Skeletal muscle cell (primary cell): ENCODE measurements at regions not wholly inside any gene's neighbourhood (a gene's known extent, or its start where the extent isn't known, plus 50 kb on each side); places are given as distances from the start of the nearest gene placed in this dataset.
"Not testable (repeated sequence)": the region's sequence is repeated elsewhere in the genome, so short reads cannot be mapped to it uniquely, and the experiment has no call there.

Source experiments
- DNase-seq: peaks from one replicate; pipeline ENCODE4 v3.0.0-alpha.2; 2010; ENCODE audit warnings: low read depth
- H3K4me3 ChIP-seq: 2 replicates; pipeline ENCODE4 v1.5.1; 2011; ENCODE audit warnings: low read depth, mild to moderate bottlenecking, control low read depth, low read length, moderate library complexity

- DNase-seq, H3K4me3 ChIP-seq: not testable (repeated sequence)
Measured at GRCh38 chr9:40097992-40098391, 742.5 kb downstream of the SPATA31A1 start.

- DNase-seq: peak; percentile 4
- peak overlapping the region; percentile 49 for H3K4me3 ChIP-seq
Measured at GRCh38 chr9:40106003-40106782, 750.7 kb downstream of the SPATA31A1 start.

- peak overlapping the region; percentile 23 for H3K4me3 ChIP-seq
- not testable (repeated sequence) for DNase-seq
Measured at GRCh38 chr9:40106783-40107248, 751.3 kb downstream of the SPATA31A1 start.

GRCh38 chr9:40107251-40107650 lies 751.8 kb downstream of the SPATA31A1 start:
- not testable (repeated sequence) for H3K4me3 ChIP-seq, DNase-seq

GRCh38 chr9:40108465-40108864 lies 753.0 kb downstream of the SPATA31A1 start:
- DNase-seq: not testable (repeated sequence)

GRCh38 chr9:40110751-40111150 lies 755.3 kb downstream of the SPATA31A1 start:
- not testable (repeated sequence) for H3K4me3 ChIP-seq, DNase-seq

More at GRCh38 chr9:40108465-40108864, 753.0 kb downstream of the SPATA31A1 start:
- not testable (repeated sequence) for H3K4me3 ChIP-seq

- not testable (repeated sequence) for H3K4me3 ChIP-seq, DNase-seq
Measured at GRCh38 chr9:40111571-40111970, 756.1 kb downstream of the SPATA31A1 start.

GRCh38 chr9:40130598-40130997 lies 775.1 kb downstream of the SPATA31A1 start:
- DNase-seq, H3K4me3 ChIP-seq: not testable (repeated sequence)

- not testable (repeated sequence) for H3K4me3 ChIP-seq, DNase-seq
Measured at GRCh38 chr9:40169204-40169603, 813.7 kb downstream of the SPATA31A1 start.

GRCh38 chr9:40173316-40173715 lies 817.8 kb downstream of the SPATA31A1 start:
- not testable (repeated sequence) for DNase-seq

GRCh38 chr9:40174035-40174434 lies 818.6 kb downstream of the SPATA31A1 start:
- DNase-seq, H3K4me3 ChIP-seq: not testable (repeated sequence)

More at GRCh38 chr9:40173316-40173715, 817.8 kb downstream of the SPATA31A1 start:
- not testable (repeated sequence) for H3K4me3 ChIP-seq

- DNase-seq: peak; percentile 3
- H3K4me3 ChIP-seq: not testable (repeated sequence)
Measured at GRCh38 chr9:40177403-40177802, 821.9 kb downstream of the SPATA31A1 start.

- not testable (repeated sequence) for H3K4me3 ChIP-seq, DNase-seq
Measured at GRCh38 chr9:40191403-40191802, 835.9 kb downstream of the SPATA31A1 start.

GRCh38 chr9:40192162-40192561 lies 836.7 kb downstream of the SPATA31A1 start:
- not testable (repeated sequence) for H3K4me3 ChIP-seq, DNase-seq

GRCh38 chr9:40196165-40196714 lies 840.8 kb downstream of the SPATA31A1 start:
- not testable (repeated sequence) for DNase-seq

GRCh38 chr9:40196803-40197202 lies 841.3 kb downstream of the SPATA31A1 start:
- not testable (repeated sequence) for H3K4me3 ChIP-seq, DNase-seq

More at GRCh38 chr9:40196165-40196714, 840.8 kb downstream of the SPATA31A1 start:
- not testable (repeated sequence) for H3K4me3 ChIP-seq

- DNase-seq, H3K4me3 ChIP-seq: not testable (repeated sequence)
Measured at GRCh38 chr9:40221596-40222233, 866.2 kb downstream of the SPATA31A1 start.

GRCh38 chr9:40222617-40223200 lies 867.2 kb downstream of the SPATA31A1 start:
- not testable (repeated sequence) for DNase-seq, H3K4me3 ChIP-seq

- peak overlapping the region; percentile 21 for H3K4me3 ChIP-seq
- not testable (repeated sequence) for DNase-seq
Measured at GRCh38 chr9:40223353-40223752, 867.9 kb downstream of the SPATA31A1 start.
